Upper lobe of left lung (tissue), 4 donors: ENCODE measurements at regions not wholly inside any gene's neighbourhood (a gene's known extent, or its start where the extent isn't known, plus 50 kb on each side); places are given as distances from the start of the nearest gene placed in this dataset.

Source experiments
- CTCF ChIP-seq, 6 experiments: fragments of 450-650 bp in 4 of 6; fragments of 200-600 bp in 2 of 6; sonication (generic) in 2 of 6; IDR thresholded peaks; one replicate each; pipeline ENCODE4 v1.5.1; 2016 to 2019; ENCODE audit warnings: antibody characterized with exemption in 6 of 6
- EP300 ChIP-seq, 4 donors: sonication (generic); formaldehyde crosslinking; IDR thresholded peaks; one replicate each; pipeline ENCODE4 v1.5.1; 2017; ENCODE audit warnings: antibody characterized with exemption in 4 of 4, control low read depth in 2 of 4
- POLR2A ChIP-seq, 4 donors: fragments of 450-650 bp; IDR thresholded peaks; one replicate each; pipeline ENCODE4 v1.5.1; 2016 to 2017; ENCODE audit warnings: antibody characterized with exemption in 4 of 4, mild to moderate bottlenecking in 2 of 4
- POLR2AphosphoS5 ChIP-seq, 2 donors: sonication (generic); formaldehyde crosslinking; IDR thresholded peaks; one replicate each; pipeline ENCODE4 v1.5.1; 2017; ENCODE audit warnings: antibody characterized with exemption in 2 of 2

GRCh38 chr4:54958236-54958635 lies 167.2 kb downstream of the KDR start:
- TF ChIP-seq CTCF (IDR thresholded peaks at IDR 0.05) (no peak), POLR2AphosphoS5 (IDR thresholded peaks at IDR 0.05) (no peak), POLR2A (IDR thresholded peaks at IDR 0.05) (no peak), EP300 (IDR thresholded peaks at IDR 0.05) (no peak)
